ENCODE measurements at regions not wholly inside any gene's neighbourhood (a gene's known extent, or its start where the extent isn't known, plus 50 kb on each side); places are given as distances from the start of the nearest gene placed in this dataset.
A peak's percentile ranks its signal among the peaks of the same experiment; 100 is the strongest.

DNA sequence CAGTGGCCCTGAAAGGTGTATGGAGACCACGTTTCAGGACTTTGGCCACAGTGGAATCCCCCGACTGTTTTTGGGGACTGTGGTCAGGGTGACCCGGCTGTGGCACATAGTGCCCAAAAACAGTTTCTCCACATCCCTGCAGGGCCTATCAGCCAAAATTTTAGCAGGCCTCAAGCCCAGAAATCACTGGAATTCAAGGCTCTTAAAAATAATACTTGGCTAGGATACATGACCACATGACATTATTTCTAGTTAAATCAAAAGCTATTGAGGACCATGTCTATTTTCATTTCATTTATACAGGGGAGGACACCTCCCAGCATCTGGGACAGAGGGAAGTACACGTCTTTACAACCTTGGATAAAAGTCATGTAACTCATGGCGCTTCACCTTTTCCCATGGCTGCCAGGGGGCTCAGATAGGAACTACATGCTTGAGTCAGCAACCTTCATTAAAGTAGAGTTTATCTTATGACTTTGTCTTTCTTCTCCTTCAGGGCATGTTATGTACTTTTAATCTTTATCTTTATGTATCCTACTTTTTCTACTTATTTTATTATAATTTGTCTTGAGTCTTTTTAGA lies 70.8 kb upstream of the CD93 start:
- H2BK5ac ChIP-seq (ENCODE audit: low read length), result no peak overlapping the region
- H2AFZ ChIP-seq (ENCODE audit: low read length), result no peak overlapping the region
- no peak for DNase-seq (ENCODE audit: low spot score)
- no peak overlapping the region for H3K18ac ChIP-seq (ENCODE audit: low read length)
- no peak overlapping the region for H3K4me2 ChIP-seq (ENCODE audit: insufficient read depth, low read length, poor library complexity, severe bottlenecking)
- H3K27me3 ChIP-seq (ENCODE audit: control insufficient read depth in 3 of 3, insufficient read depth in 3 of 3, low read depth in 1 of 3, low read length in 3 of 3), result no peaks in the 10 kb centered on the region
- no peak overlapping the region for H3K9ac ChIP-seq (ENCODE audit: low read depth, low read length, poor library complexity)
- no peak overlapping the region for H2AK5ac ChIP-seq (ENCODE audit: low read depth, low read length)
- no peak overlapping the region for H3K4me3 ChIP-seq (ENCODE audit: low read length in 2 of 2)
- no peak overlapping the region for H2BK120ac ChIP-seq (ENCODE audit: low read depth, low read length)
- H2BK12ac ChIP-seq (ENCODE audit: low read length), result no peak overlapping the region
- no peak overlapping the region for H3K27ac ChIP-seq (replicated peaks; ENCODE audit: low read length)
- no peaks in the 10 kb centered on the region for H3K79me1 ChIP-seq (ENCODE audit: low read depth, low read length)
- H3K9me3 ChIP-seq (replicated peaks in 1 of 2; ENCODE audit: control insufficient read depth in 2 of 2, insufficient read depth in 1 of 2, low read depth in 1 of 2, low read length in 2 of 2), result no peaks in the 10 kb centered on the region
- WGBS, 2 donors (ENCODE audit: extremely low coverage in 2 of 2, insufficient read length in 2 of 2, insufficient replicate concordance in 1 of 2), result no CpG with 5 or more reads among the region's 5 CpGs
- no peak overlapping the region for H2BK15ac ChIP-seq (ENCODE audit: low read length)
- H3K4ac ChIP-seq (ENCODE audit: low read length), result no peak overlapping the region
- no peaks in the 10 kb centered on the region for H3K36me3 ChIP-seq (replicated peaks in 1 of 2; ENCODE audit: control insufficient read depth in 2 of 2, insufficient read depth in 2 of 2, low read length in 2 of 2)
- peaks cover 0 to 14% of the 10 kb centered on the region in 2 donors for H3K4me1 ChIP-seq (ENCODE audit: control insufficient read depth in 2 of 2, insufficient read depth in 1 of 2, low read depth in 1 of 2, low read length in 2 of 2)
- H4K8ac ChIP-seq (ENCODE audit: low read depth, low read length), result no peak overlapping the region
- no peak overlapping the region for H3K14ac ChIP-seq (ENCODE audit: low read length)
- H3K23ac ChIP-seq (ENCODE audit: low read depth, low read length, poor library complexity), result no peak overlapping the region
- H4K91ac ChIP-seq (ENCODE audit: low read depth, low read length, poor library complexity), result no peak overlapping the region

DNA sequence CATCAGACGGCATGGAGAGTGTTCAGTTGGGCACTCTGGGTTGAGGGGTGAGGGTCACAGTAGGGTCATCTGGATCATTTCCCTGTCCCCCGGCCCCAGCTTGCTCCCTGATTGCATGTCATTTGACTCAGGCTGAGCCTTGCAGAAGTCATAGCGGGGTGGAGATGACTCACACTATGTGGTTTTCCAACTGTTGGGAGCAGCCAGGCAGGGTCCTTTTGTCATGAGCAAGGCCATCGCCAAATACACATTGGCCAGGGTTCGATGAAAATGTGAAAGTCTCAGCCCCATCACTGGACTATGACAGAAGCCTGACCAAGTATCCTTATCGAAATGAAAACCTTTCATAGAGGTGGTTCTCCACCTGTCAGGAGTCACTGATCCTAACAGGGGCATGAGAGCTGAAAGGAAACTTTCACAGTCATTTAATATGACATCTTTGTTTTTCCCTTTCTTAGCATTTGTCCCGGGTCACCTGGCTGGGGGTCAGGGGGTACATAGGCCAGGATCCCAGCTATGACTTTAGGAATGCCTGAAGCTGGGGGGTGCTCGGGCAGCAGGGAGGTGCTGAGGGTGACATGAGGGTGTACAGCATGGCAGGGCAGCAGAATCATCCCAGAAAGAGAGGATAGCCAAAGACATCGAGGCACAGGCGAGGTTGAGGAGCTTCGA lies 70.2 kb upstream of the CD93 start:
- Histone ChIP-seq H3K79me1 (ENCODE audit: low read depth, low read length) (no peaks in the 10 kb centered on the region), H3K27me3 (ENCODE audit: control insufficient read depth in 3 of 3, insufficient read depth in 3 of 3, low read depth in 1 of 3, low read length in 3 of 3) (no peaks in the 10 kb centered on the region), H3K27ac (replicated peaks; ENCODE audit: low read length) (no peak overlapping the region), H3K23ac (ENCODE audit: low read depth, low read length, poor library complexity) (no peak overlapping the region), H3K4me1 (ENCODE audit: control insufficient read depth in 2 of 2, insufficient read depth in 1 of 2, low read depth in 1 of 2, low read length in 2 of 2) (peaks cover 0 to 17% of the 10 kb centered on the region in 2 donors), H3K36me3 (replicated peaks in 1 of 2; ENCODE audit: control insufficient read depth in 2 of 2, insufficient read depth in 2 of 2, low read length in 2 of 2) (no peaks in the 10 kb centered on the region), H2BK15ac (ENCODE audit: low read length) (no peak overlapping the region), H3K4me3 (ENCODE audit: low read length in 2 of 2) (no peak overlapping the region), H3K18ac (ENCODE audit: low read length) (no peak overlapping the region), H2BK12ac (ENCODE audit: low read length) (no peak overlapping the region), H2BK120ac (ENCODE audit: low read depth, low read length) (no peak overlapping the region), H4K8ac (ENCODE audit: low read depth, low read length) (no peak overlapping the region), H3K14ac (ENCODE audit: low read length) (no peak overlapping the region), H3K9ac (ENCODE audit: low read depth, low read length, poor library complexity) (no peak overlapping the region), H4K91ac (ENCODE audit: low read depth, low read length, poor library complexity) (no peak overlapping the region), H3K9me3 (replicated peaks in 1 of 2; ENCODE audit: control insufficient read depth in 2 of 2, insufficient read depth in 1 of 2, low read depth in 1 of 2, low read length in 2 of 2) (no peaks in the 10 kb centered on the region), H3K4me2 (ENCODE audit: insufficient read depth, low read length, poor library complexity, severe bottlenecking) (no peak overlapping the region), H2BK5ac (ENCODE audit: low read length) (peak overlapping the region; percentile 26), H2AK5ac (ENCODE audit: low read depth, low read length) (no peak overlapping the region), H2AFZ (ENCODE audit: low read length) (no peak overlapping the region), H3K4ac (ENCODE audit: low read length) (no peak overlapping the region)
- DNase-seq (ENCODE audit: low spot score), result no peak
- no CpG with 5 or more reads among the region's 11 CpGs for WGBS, 2 donors (ENCODE audit: extremely low coverage in 2 of 2, insufficient read length in 2 of 2, insufficient replicate concordance in 1 of 2)

DNA sequence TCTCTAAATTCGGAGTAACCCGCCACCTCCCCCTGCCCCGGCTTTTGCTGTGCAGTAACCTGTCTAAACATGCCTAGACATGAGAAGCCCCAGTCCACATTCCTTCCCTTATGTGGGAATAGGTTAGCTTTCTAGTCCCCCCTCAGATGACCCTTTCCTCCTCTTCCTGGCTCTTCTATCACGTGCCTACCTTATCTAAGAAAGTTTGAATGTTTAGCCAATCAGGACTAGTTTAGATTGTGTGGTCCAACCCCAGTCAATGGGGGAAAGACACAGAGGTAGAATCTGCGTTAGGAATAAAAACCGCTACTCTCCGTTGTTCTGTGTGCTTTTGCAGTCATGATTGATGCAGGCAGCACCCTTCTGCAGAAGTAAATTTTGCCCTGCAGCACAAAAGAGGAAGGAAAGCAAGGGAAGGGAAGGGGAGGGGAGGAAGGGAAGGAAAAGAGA lies 69.0 kb upstream of the CD93 start:
- Histone ChIP-seq H3K23ac (ENCODE audit: low read depth, low read length, poor library complexity) (no peak overlapping the region), H2BK12ac (ENCODE audit: low read length) (no peak overlapping the region), H3K18ac (ENCODE audit: low read length) (no peak overlapping the region), H3K79me1 (ENCODE audit: low read depth, low read length) (no peaks in the 10 kb centered on the region), H3K27me3 (ENCODE audit: control insufficient read depth in 3 of 3, insufficient read depth in 3 of 3, low read depth in 1 of 3, low read length in 3 of 3) (no peaks in the 10 kb centered on the region), H3K4ac (ENCODE audit: low read length) (no peak overlapping the region), H3K4me2 (ENCODE audit: insufficient read depth, low read length, poor library complexity, severe bottlenecking) (no peak overlapping the region), H4K8ac (ENCODE audit: low read depth, low read length) (no peak overlapping the region), H2AK5ac (ENCODE audit: low read depth, low read length) (no peak overlapping the region), H3K36me3 (replicated peaks in 1 of 2; ENCODE audit: control insufficient read depth in 2 of 2, insufficient read depth in 2 of 2, low read length in 2 of 2) (no peaks in the 10 kb centered on the region), H2BK15ac (ENCODE audit: low read length) (no peak overlapping the region), H2BK120ac (ENCODE audit: low read depth, low read length) (no peak overlapping the region), H3K9me3 (replicated peaks in 1 of 2; ENCODE audit: control insufficient read depth in 2 of 2, insufficient read depth in 1 of 2, low read depth in 1 of 2, low read length in 2 of 2) (no peaks in the 10 kb centered on the region), H3K4me3 (ENCODE audit: low read length in 2 of 2) (no peak overlapping the region), H3K9ac (ENCODE audit: low read depth, low read length, poor library complexity) (no peak overlapping the region), H3K14ac (ENCODE audit: low read length) (no peak overlapping the region), H3K27ac (replicated peaks; ENCODE audit: low read length) (no peak overlapping the region), H3K4me1 (ENCODE audit: control insufficient read depth in 2 of 2, insufficient read depth in 1 of 2, low read depth in 1 of 2, low read length in 2 of 2) (peaks cover 0 to 23% of the 10 kb centered on the region in 2 donors), H2AFZ (ENCODE audit: low read length) (no peak overlapping the region), H2BK5ac (ENCODE audit: low read length) (no peak overlapping the region), H4K91ac (ENCODE audit: low read depth, low read length, poor library complexity) (no peak overlapping the region)
- no peak for DNase-seq (ENCODE audit: low spot score)
- no CpG with 5 or more reads among the region's 7 CpGs for whole genome bisulfite sequencing, 2 donors (ENCODE audit: extremely low coverage in 2 of 2, insufficient read length in 2 of 2, insufficient replicate concordance in 1 of 2)

DNA sequence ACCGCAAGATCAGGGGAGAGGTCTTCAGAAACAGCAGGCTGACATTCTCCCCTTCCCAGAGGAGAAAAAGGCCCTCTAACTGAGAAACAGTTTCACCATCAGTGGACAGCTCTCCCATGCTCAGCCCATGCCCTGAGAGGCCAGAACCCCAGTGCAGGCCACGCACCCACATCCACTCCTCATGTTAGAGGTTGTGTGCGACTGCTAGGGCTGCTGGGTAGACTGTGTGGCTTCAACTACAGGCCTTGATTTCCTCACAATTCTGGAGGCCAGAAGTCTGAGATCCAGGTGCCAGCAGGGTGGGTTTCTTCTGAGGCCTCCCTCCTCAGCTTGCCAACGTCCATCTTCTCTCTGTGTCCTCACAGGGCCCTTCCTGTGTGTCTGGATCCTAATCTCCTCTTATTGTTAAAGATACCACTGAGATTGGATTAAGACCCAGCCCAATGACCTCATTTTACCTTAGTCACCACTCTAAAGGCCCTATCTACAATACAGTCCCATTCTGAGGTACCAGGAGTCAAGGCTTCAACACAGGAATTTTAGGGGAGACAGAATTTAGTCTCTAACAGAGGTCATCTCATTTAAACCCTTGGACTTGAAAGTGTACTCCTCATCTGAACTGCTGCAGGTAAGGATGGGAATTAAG lies 67.7 kb upstream of the CD93 start:
- Histone ChIP-seq H2AFZ (ENCODE audit: low read length) (no peak overlapping the region), H2BK12ac (ENCODE audit: low read length) (no peak overlapping the region), H3K23ac (ENCODE audit: low read depth, low read length, poor library complexity) (no peak overlapping the region), H3K18ac (ENCODE audit: low read length) (no peak overlapping the region), H3K9me3 (replicated peaks in 1 of 2; ENCODE audit: control insufficient read depth in 2 of 2, insufficient read depth in 1 of 2, low read depth in 1 of 2, low read length in 2 of 2) (peaks cover 0 to 2% of the 10 kb centered on the region in 2 donors), H3K36me3 (replicated peaks in 1 of 2; ENCODE audit: control insufficient read depth in 2 of 2, insufficient read depth in 2 of 2, low read length in 2 of 2) (no peaks in the 10 kb centered on the region), H3K27me3 (ENCODE audit: control insufficient read depth in 3 of 3, insufficient read depth in 3 of 3, low read depth in 1 of 3, low read length in 3 of 3) (no peaks in the 10 kb centered on the region), H2BK120ac (ENCODE audit: low read depth, low read length) (no peak overlapping the region), H4K91ac (ENCODE audit: low read depth, low read length, poor library complexity) (no peak overlapping the region), H3K4me3 (ENCODE audit: low read length in 2 of 2) (no peak overlapping the region), H4K8ac (ENCODE audit: low read depth, low read length) (no peak overlapping the region), H2AK5ac (ENCODE audit: low read depth, low read length) (no peak overlapping the region), H3K4ac (ENCODE audit: low read length) (no peak overlapping the region), H3K9ac (ENCODE audit: low read depth, low read length, poor library complexity) (no peak overlapping the region), H2BK5ac (ENCODE audit: low read length) (no peak overlapping the region), H3K14ac (ENCODE audit: low read length) (no peak overlapping the region), H3K79me1 (ENCODE audit: low read depth, low read length) (no peaks in the 10 kb centered on the region), H3K27ac (replicated peaks; ENCODE audit: low read length) (no peak overlapping the region), H2BK15ac (ENCODE audit: low read length) (no peak overlapping the region), H3K4me2 (ENCODE audit: insufficient read depth, low read length, poor library complexity, severe bottlenecking) (no peak overlapping the region), H3K4me1 (ENCODE audit: control insufficient read depth in 2 of 2, insufficient read depth in 1 of 2, low read depth in 1 of 2, low read length in 2 of 2) (peaks cover 0 to 19% of the 10 kb centered on the region in 2 donors)
- no peak for DNase-seq (ENCODE audit: low spot score)
- no CpG with 5 or more reads among the region's 4 CpGs for WGBS, 2 donors (ENCODE audit: extremely low coverage in 2 of 2, insufficient read length in 2 of 2, insufficient replicate concordance in 1 of 2)

Measured in neuronal stem cell (in vitro differentiated cells).